Endothelial cell of umbilical vein (primary cell): ENCODE measurements at regions not wholly inside any gene's neighbourhood (a gene's known extent, or its start where the extent isn't known, plus 50 kb on each side); places are given as distances from the start of the nearest gene placed in this dataset.

ENCODE experiments used
- BruUV-seq: library from RNA; stranded (reverse); fragments of 400-500 nt; replicated peaks from 2 replicates; lab custom pipeline; 2021; lab: Mats Ljungman, UMichigan
- CTCF ChIA-PET: fragments of 300-600, 350-600 bp; sonication (Branson Sonifier 250); formaldehyde crosslinking; loops from one replicate; lab custom pipeline; 2021; ENCODE audit warnings: antibody characterized with exemption, inconsistent platforms; lab: Charles Lee
- POLR2A ChIA-PET: fragments of 300-600, 350-600 bp; sonication (Branson Sonifier 250); formaldehyde crosslinking; loops from one replicate; lab custom pipeline; 2021; ENCODE audit warnings: antibody characterized with exemption, inconsistent platforms; lab: Charles Lee
- DNase-seq: peaks from one replicate; pipeline ENCODE4 v3.0.0-alpha.2; 2011; ENCODE audit warnings: low read depth, low spot score
- FAIRE-seq: peaks from 2 replicates; lab custom pipeline; 2011; peaks lifted over from hg19 to GRCh38; lab: Jason Lieb, UNC
- H2AFZ ChIP-seq: 2 replicates; pipeline ENCODE4 v1.6.0; 2012; ENCODE audit warnings: low read depth, low read length, control low read depth, inconsistent platforms
- H3K27ac ChIP-seq: 2 replicates; pipeline ENCODE4 v1.5.1; 2011; ENCODE audit warnings: low read depth, mild to moderate bottlenecking, control low read depth, low read length, moderate library complexity; ENCODE audit not compliant: insufficient read depth
- H3K27me3 ChIP-seq, 2 experiments: 2 replicates each; pipeline versions ENCODE4 v1.6.0 to v1.6.1; 2011; ENCODE audit warnings: low read length in 2 of 2, mixed read lengths in 1 of 2; ENCODE audit not compliant: control insufficient read depth in 2 of 2, insufficient read depth in 2 of 2
- H3K36me3 ChIP-seq, 2 experiments: 2 replicates in 1 of 2; 3 replicates in 1 of 2; pipeline ENCODE4 v1.5.1; 2011; ENCODE audit warnings: low read length in 2 of 2, mild to moderate bottlenecking in 1 of 2, moderate library complexity in 1 of 2; ENCODE audit not compliant: control insufficient read depth in 2 of 2, insufficient read depth in 2 of 2; ENCODE audit errors: extremely low read depth in 1 of 2
- H3K4me1 ChIP-seq: 3 replicates; pipeline ENCODE4 v1.5.1; 2011; ENCODE audit warnings: mild to moderate bottlenecking, low read length; ENCODE audit not compliant: control insufficient read depth, insufficient read depth; ENCODE audit errors: extremely low read depth
- H3K4me2 ChIP-seq: 2 replicates; pipeline ENCODE4 v1.6.1; 2011; ENCODE audit warnings: low read length, control low read depth, mixed read lengths; ENCODE audit not compliant: insufficient read depth
- H3K4me3 ChIP-seq, 3 experiments: fragments of 200-600 bp in 1 of 3; sonication (generic), shearing (Covaris generic) in 1 of 3; replicated peaks in 1 of 3; 2 replicates each; pipeline ENCODE4 v1.5.1; 2011 to 2016; ENCODE audit warnings: control low read depth in 3 of 3, low read length in 3 of 3, mild to moderate bottlenecking in 2 of 3, inconsistent platforms in 1 of 3, low read depth in 1 of 3, moderate library complexity in 1 of 3; ENCODE audit not compliant: insufficient read depth in 1 of 3
- H3K79me2 ChIP-seq: 2 replicates; pipeline ENCODE4 v1.6.0; 2012; ENCODE audit warnings: low read length, inconsistent platforms; ENCODE audit not compliant: control insufficient read depth, insufficient read depth
- H3K9ac ChIP-seq: replicated peaks from 2 replicates; pipeline ENCODE3; 2011; ENCODE audit warnings: low read length, control low read depth; ENCODE audit not compliant: insufficient read depth; ENCODE audit errors: extremely low read depth
- H3K9me1 ChIP-seq: replicated peaks from 3 replicates; pipeline ENCODE4 v1.6.0; 2011; ENCODE audit warnings: mild to moderate bottlenecking, low read length; ENCODE audit not compliant: control insufficient read depth, insufficient read depth; ENCODE audit errors: extremely low read depth
- H3K9me3 ChIP-seq: replicated peaks from 2 replicates; pipeline ENCODE4 v1.5.1; 2012; ENCODE audit warnings: low read length, inconsistent platforms; ENCODE audit not compliant: control insufficient read depth, insufficient read depth
- H4K20me1 ChIP-seq: replicated peaks from 2 replicates; pipeline ENCODE3; 2011; ENCODE audit warnings: mild to moderate bottlenecking, low read length; ENCODE audit not compliant: control insufficient read depth, insufficient read depth; ENCODE audit errors: extremely low read depth
- EZH2 ChIP-seq: IDR thresholded peaks from 2 replicates; pipeline ENCODE4 v1.6.1; 2012; ENCODE audit warnings: borderline replicate concordance, low read depth, mild to moderate bottlenecking, moderate library complexity, low read length, inconsistent platforms; ENCODE audit not compliant: severe bottlenecking
- FOS ChIP-seq: IDR thresholded peaks from 2 replicates; pipeline ENCODE4 v1.6.1; 2011; ENCODE audit warnings: mild to moderate bottlenecking, low read length, moderate library complexity, borderline replicate concordance; ENCODE audit not compliant: insufficient read depth
- MYC ChIP-seq: IDR thresholded peaks from one replicate; pipeline ENCODE4 v1.6.1; 2011; ENCODE audit warnings: mild to moderate bottlenecking, low read depth, low read length
- POLR2A ChIP-seq: IDR thresholded peaks from 2 replicates; pipeline ENCODE4 v1.6.1; 2012; ENCODE audit warnings: low read depth, mild to moderate bottlenecking, control low read depth, low read length
- POLR2AphosphoS5 ChIP-seq: IDR thresholded peaks from 2 replicates; pipeline ENCODE4 v1.6.1; 2012; ENCODE audit warnings: low read depth, mild to moderate bottlenecking, control low read depth, low read length, moderate library complexity; ENCODE audit not compliant: insufficient read depth
- dilution Hi-C: fragments of 300-500 bp; cut with MboI; formaldehyde crosslinking; loops from one replicate; pipeline ENCODE4 v1.15.0; 2019; ENCODE audit warnings: low sequenced_read_pairs; ENCODE audit not compliant: extremely low pct_ligation_motif_present
- intact Hi-C: fragments of 100-400 bp; cut with micrococcal nuclease; formaldehyde crosslinking; loops from one replicate; pipeline ENCODE4 v1.10.0; 2022
- TF ChIP-seq, protein P1 (sequence below): IDR thresholded peaks from 2 replicates; pipeline ENCODE4 v1.6.1; 2011; ENCODE audit not compliant: insufficient read depth, insufficient read length
- TF ChIP-seq, protein P2 (sequence below), 2 donors: IDR thresholded peaks; 1 replicate in 1 of 2; 2 replicates in 1 of 2; pipeline ENCODE4 v1.5.1; 2011; ENCODE audit warnings: low read length in 2 of 2, mild to moderate bottlenecking in 2 of 2, moderate library complexity in 2 of 2, control low read depth in 1 of 2, inconsistent platforms in 1 of 2, low read depth in 1 of 2; ENCODE audit not compliant: insufficient read depth in 1 of 2; ENCODE audit errors: extremely low read depth in 1 of 2

DNA sequence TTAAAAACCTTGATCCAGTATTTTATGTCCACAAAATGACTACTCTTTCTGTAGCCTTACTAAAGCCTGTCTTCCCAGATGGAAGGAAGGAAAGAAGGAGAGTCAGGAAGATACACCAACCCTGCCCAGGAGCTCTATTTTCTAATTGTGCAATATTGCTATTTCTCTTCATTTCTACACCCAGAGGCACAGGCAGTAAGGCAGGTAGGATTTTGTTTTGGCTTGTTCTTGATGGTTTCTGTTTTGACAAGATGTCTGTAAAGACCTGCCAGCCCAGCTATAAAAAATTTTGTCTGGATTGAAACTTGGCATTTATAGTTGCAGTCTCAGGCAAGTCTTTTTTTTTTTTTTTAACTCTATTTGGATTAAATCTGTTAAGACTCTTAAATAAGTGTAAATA, 587.5 kb upstream of the ARID1B start:
- no peaks in the 10 kb centered on the region for H3K9me1 ChIP-seq
- no peak overlapping the region for H3K4me3 ChIP-seq
- CTCF ChIA-PET, result interaction anchor here (0.8 kb wide), 1 partner anchor 170 kb away, joined by 3 read pairs; no protein-coding TSS in a partner anchor
- no peak overlapping the region for H3K4me2 ChIP-seq
- FAIRE-seq (no peak), DNase-seq (no peak)
- H2AFZ ChIP-seq, result no peak overlapping the region
- H3K9me3 ChIP-seq, result no peaks in the 10 kb centered on the region
- H3K4me1 ChIP-seq, result no peaks in the 10 kb centered on the region
- H3K27me3 ChIP-seq, result no peaks in the 10 kb centered on the region
- BruUV-seq, result no TSS peak
- no peak overlapping the region for H3K9ac ChIP-seq
- dilution Hi-C loops (no loop called here), intact Hi-C loops (no loop called here)
- H3K36me3 ChIP-seq, result no peaks in the 10 kb centered on the region
- no peak overlapping the region for H3K27ac ChIP-seq
- no peaks in the 10 kb centered on the region for H3K79me2 ChIP-seq
- TF ChIP-seq POLR2A, result no peak
- no peaks in the 10 kb centered on the region for H4K20me1 ChIP-seq
- POLR2A ChIA-PET, result no interaction called here

DNA sequence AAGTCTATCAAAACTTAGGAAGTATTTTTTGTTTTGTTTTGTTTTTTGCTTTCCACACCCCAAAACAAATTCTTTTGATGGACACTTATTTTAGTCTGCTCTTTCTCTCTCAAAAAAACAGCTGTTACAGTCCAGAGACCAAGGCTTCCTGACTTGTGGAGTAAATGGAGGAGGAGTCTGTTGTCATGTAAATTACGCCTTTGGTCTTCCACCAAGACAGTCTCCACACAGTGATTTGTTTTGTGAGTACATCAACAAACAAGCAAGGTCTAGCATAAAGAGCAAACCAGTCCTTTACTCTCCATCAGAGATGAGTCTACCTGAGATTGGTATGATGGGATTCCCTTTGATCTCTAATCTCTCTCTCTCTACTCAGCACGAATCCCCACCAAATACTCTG, 588.0 kb upstream of the ARID1B start:
- ChIA-PET CTCF (interaction anchor here (0.8 kb wide), 1 partner anchor 171 kb away, joined by 3 read pairs; no protein-coding TSS in a partner anchor), POLR2A (no interaction called here)
- DNase-seq (no peak), FAIRE-seq (no peak)
- no peaks in the 10 kb centered on the region for H3K9me1 ChIP-seq
- no peaks in the 10 kb centered on the region for H3K27me3 ChIP-seq
- H3K27ac ChIP-seq, result no peak overlapping the region
- TF ChIP-seq POLR2AphosphoS5 (no peak), MYC (no peak), EZH2 (no peak), FOS (no peak)
- TF ChIP-seq, protein P1, sequence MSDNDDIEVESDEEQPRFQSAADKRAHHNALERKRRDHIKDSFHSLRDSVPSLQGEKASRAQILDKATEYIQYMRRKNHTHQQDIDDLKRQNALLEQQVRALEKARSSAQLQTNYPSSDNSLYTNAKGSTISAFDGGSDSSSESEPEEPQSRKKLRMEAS, result no peak
- TF ChIP-seq, protein P2, sequence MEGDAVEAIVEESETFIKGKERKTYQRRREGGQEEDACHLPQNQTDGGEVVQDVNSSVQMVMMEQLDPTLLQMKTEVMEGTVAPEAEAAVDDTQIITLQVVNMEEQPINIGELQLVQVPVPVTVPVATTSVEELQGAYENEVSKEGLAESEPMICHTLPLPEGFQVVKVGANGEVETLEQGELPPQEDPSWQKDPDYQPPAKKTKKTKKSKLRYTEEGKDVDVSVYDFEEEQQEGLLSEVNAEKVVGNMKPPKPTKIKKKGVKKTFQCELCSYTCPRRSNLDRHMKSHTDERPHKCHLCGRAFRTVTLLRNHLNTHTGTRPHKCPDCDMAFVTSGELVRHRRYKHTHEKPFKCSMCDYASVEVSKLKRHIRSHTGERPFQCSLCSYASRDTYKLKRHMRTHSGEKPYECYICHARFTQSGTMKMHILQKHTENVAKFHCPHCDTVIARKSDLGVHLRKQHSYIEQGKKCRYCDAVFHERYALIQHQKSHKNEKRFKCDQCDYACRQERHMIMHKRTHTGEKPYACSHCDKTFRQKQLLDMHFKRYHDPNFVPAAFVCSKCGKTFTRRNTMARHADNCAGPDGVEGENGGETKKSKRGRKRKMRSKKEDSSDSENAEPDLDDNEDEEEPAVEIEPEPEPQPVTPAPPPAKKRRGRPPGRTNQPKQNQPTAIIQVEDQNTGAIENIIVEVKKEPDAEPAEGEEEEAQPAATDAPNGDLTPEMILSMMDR (IDR thresholded peaks at IDR 0.05; ENCODE audit: extremely low read depth in 1 of 2, insufficient read depth in 1 of 2, low read depth in 1 of 2, low read length in 2 of 2), result no peak
- H3K79me2 ChIP-seq, result no peaks in the 10 kb centered on the region
- H3K4me1 ChIP-seq, result no peaks in the 10 kb centered on the region
- no peak overlapping the region for H3K4me2 ChIP-seq
- no peak overlapping the region for H2AFZ ChIP-seq
- no peaks in the 10 kb centered on the region for H3K9me3 ChIP-seq
- no peak overlapping the region for H3K9ac ChIP-seq
- no peak overlapping the region for H3K4me3 ChIP-seq
- dilution Hi-C loops, result no loop called here
- H4K20me1 ChIP-seq, result no peaks in the 10 kb centered on the region
- no peaks in the 10 kb centered on the region for H3K36me3 ChIP-seq
- no TSS peak for BruUV-seq
- intact Hi-C loops, result no loop called here
